GM18505 (cell line): ENCODE measurements at regions not wholly inside any gene's neighbourhood (a gene's known extent, or its start where the extent isn't known, plus 50 kb on each side); places are given as distances from the start of the nearest gene placed in this dataset.
"Not testable (repeated sequence)": the region's sequence is repeated elsewhere in the genome, so short reads cannot be mapped to it uniquely, and the experiment has no call there.

Source experiments
- ATAC-seq: cut with Tn5 transposase; IDR thresholded peaks from one replicate; pipeline ENCODE4 v1.9.1; 2021; ENCODE audit not compliant: unreplicated experiment
- POLR2A ChIP-seq: IDR thresholded peaks from 4 replicates; pipeline ENCODE4 v1.6.1; 2011; ENCODE audit warnings: borderline replicate concordance; ENCODE audit not compliant: insufficient read depth, insufficient read length; ENCODE audit errors: extremely low read depth

DNA sequence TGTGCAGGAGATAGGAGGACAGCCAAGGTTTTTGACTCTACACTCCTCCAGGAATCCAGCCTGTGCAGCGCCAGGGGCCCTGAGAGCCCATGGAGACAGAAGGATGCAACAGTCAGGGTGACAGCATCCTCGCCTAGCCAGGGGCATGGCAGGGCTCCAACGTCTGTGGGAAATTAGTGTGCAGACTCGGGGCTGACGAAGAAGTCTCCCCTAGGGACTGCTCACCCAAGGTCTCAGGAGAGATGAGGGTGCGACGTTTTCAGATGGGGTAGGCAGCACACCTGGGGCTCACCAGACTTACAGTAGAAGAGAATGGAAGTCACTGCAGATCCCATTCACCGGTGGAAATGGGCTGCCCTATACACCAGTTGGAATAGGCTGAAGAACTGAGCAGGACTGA lies 241.7 kb downstream of the SETD4 start:
- TF ChIP-seq POLR2A = no peak
- ATAC-seq = no peak

- TF ChIP-seq POLR2A = no peak
- ATAC-seq = no peak
Measured at GRCh38 chr21:35814858-35815619, 245.3 kb downstream of the SETD4 start.

DNA sequence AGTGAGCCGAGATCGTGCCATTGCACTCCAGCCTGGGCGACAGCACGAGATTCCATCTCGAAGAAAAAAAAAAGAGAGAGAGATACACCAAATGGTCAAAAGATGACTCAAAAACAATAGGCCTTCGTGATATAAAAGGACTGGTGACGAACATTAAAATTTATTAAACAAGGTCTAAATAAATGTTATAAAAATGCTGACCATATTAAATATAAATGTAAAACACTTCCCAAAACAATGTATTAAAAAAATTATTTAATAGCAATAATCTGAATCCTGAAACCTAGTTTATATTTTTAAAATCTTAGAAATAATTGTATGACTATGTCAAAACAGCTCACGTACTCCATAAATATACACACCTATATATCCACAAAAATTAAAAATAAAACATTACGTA lies 247.6 kb downstream of the SETD4 start:
- no peak for ATAC-seq
- no peak for TF ChIP-seq POLR2A

DNA sequence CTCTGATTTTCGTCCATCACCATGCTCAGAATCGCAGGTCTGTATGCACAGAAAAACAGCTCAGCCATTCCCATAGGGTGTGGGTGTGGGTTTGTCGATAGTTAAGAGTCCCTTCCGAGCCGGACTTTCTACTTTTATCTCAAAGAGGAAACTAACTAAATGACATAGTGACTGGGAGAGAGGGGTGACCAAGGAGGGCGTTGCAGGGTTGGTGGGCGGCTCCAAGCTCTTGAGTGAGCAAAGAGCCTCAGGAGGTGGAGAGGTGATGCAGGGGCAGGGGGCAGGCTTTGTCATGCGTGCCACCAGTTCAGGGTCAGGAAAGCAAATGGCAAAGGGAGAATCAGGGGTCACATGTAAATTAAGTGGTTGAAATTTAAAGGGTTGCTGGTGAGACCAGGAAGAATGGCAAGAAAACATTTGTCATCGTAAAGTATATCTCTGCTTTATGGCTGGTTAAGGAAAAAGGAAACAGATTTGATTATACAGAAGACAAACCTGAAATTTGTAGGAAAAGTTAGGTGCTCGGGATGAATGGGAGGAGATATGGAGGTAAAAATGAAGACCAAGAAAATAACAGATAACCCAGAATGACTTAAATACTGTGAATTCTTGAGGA lies 249.0 kb downstream of the SETD4 start:
- TF ChIP-seq POLR2A = no peak
- ATAC-seq = no peak

GRCh38 chr21:35810431-35810970 lies 249.8 kb downstream of the SETD4 start:
- no peak for ATAC-seq
- TF ChIP-seq POLR2A = no peak

GRCh38 chr21:35801391-35801790 lies 258.9 kb downstream of the SETD4 start:
- TF ChIP-seq POLR2A = no peak
- no peak for ATAC-seq

DNA sequence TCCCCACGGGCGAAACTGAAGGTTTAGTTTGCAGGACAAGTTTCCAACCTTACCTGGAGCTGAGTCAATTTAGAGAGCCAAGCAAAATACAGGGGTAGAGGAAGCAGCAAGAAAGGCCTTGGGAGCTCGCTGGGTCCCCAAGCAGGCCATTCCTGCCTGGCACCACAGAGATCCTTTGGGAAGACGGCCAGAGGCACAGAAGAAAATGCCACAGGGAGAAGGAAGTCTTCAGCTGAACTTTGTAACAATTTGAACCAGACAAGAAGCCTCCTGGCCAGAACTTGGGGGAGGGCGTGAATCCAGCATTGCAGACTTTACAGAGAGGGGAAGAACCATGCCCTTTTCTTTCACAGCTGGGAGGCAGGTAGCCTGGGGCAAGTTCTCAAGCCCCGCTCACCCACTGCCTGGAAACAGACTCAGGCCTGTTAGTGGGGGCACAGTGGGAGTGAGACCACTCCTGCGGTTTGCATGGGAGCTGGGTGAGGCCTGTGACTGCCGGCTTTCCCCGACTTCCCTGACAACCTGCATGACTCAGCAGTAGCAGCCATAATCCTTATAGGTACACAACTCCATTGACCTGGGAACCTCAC lies 259.4 kb downstream of the SETD4 start:
- not testable (repeated sequence) for ATAC-seq

DNA sequence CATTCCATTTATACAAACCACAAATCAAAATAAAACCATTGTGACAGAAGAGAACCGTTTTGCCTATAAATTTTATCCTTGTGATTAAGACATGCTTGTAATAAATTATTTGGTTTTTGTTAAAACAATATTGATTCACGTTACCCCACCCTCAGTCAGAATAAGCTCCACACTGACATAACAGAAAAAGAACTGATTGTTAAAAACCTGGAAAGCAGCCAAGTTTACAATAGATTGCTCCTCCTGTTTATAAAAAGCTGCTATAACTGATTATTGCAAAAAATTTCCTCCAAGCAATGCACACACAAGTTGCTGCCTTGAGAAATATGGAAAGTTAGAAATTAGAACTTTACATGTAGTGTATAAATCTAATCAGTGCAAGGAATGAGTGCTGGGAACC lies 263.5 kb downstream of the SETD4 start:
- no peak for TF ChIP-seq POLR2A
- no peak for ATAC-seq

DNA sequence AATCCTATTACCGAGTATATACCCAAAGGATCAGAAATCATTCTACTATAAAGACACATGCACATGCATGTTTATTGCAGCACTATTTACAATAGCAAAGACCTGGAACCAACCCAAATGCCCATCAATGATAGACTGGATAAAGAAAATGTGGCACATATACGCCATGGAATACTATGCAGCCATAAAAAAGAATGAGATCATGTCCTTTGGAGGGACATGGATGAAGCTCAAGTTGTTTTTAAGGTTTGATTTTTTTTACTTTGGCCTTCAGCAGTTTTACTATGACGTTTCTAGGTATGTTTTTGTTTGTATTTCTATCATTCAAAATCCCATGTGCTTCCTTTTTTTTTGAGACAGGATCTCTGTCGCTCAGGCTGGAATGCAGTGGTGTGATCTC lies 265.8 kb downstream of the SETD4 start:
- not testable (repeated sequence) for ATAC-seq

GRCh38 chr21:35792569-35793305 lies 267.6 kb downstream of the SETD4 start:
- ATAC-seq = no peak

GRCh38 chr21:35791541-35792325 lies 268.6 kb downstream of the SETD4 start:
- no peak for ATAC-seq
- TF ChIP-seq POLR2A = no peak

More at GRCh38 chr21:35792569-35793305, 267.6 kb downstream of the SETD4 start:
- TF ChIP-seq POLR2A = no peak

DNA sequence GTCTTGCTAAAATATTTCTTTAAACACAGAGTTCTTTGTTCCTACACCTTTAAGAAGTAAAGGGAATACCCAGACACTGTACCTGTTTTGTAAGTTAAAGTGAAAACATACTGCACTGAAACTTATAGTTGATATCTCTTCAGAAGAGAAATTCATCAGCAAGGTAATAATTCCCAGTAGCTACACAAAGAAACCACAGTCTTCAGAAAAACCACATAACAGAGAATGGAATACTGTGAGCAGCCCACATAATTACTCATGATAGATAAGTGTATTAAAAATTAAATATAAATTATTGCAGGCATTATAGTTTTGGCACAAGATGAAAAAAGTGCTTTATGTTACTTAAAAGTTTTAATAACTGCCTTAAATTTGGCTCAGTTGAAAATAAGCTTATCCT lies 276.6 kb downstream of the SETD4 start:
- TF ChIP-seq POLR2A = no peak
- no peak for ATAC-seq

GRCh38 chr21:35782667-35783066 lies 277.7 kb downstream of the SETD4 start:
- ATAC-seq = no peak
- no peak for TF ChIP-seq POLR2A
